HEK293 (cell line): ENCODE measurements at regions not wholly inside any gene's neighbourhood (a gene's known extent, or its start where the extent isn't known, plus 50 kb on each side); places are given as distances from the start of the nearest gene placed in this dataset.

Source experiments
- CTCF ChIA-PET: fragments of 350-600 bp; formaldehyde crosslinking; extraction: SDS; loops from one replicate; lab custom pipeline; 2021; ENCODE audit warnings: antibody characterized with exemption; lab: Yijun Ruan, JAX
- POLR2A ChIA-PET: fragments of 300-600 bp; formaldehyde crosslinking; extraction: SDS; loops from one replicate; lab custom pipeline; 2020; ENCODE audit warnings: antibody characterized with exemption, inconsistent platforms; lab: Yijun Ruan, JAX
- H3K27ac ChIP-seq: fragments of 200-500 bp; sonication (Bioruptor generic); 2 replicates; pipeline ENCODE4 v1.5.1; 2014; ENCODE audit warnings: low read depth, low read length, control low read depth, inconsistent platforms; ENCODE audit errors: extremely low read depth
- H3K36me3 ChIP-seq, 2 experiments: fragments of 200-500 bp in 1 of 2; sonication (Bioruptor generic) in 1 of 2; 1 replicate in 1 of 2; 2 replicates in 1 of 2; pipeline ENCODE4 v1.5.1; 2014 to 2017; ENCODE audit warnings: inconsistent platforms in 2 of 2, low read length in 2 of 2; ENCODE audit not compliant: control insufficient read depth in 2 of 2, insufficient read depth in 1 of 2
- H3K4me1 ChIP-seq: fragments of 200-500 bp; sonication (Bioruptor generic); 2 replicates; pipeline ENCODE4 v1.5.1; 2014; ENCODE audit warnings: mild to moderate bottlenecking, low read length, inconsistent platforms; ENCODE audit not compliant: control insufficient read depth, insufficient read depth
- H3K4me3 ChIP-seq: 2 replicates; pipeline ENCODE4 v1.5.1; 2011; ENCODE audit warnings: low read depth, mild to moderate bottlenecking, control low read depth, low read length, moderate library complexity
- H3K9me3 ChIP-seq: fragments of 200-500 bp; sonication (Bioruptor generic); 2 replicates; pipeline ENCODE4 v1.5.1; 2014; ENCODE audit warnings: low read depth, low read length, inconsistent platforms; ENCODE audit not compliant: control insufficient read depth, insufficient read depth
- BCL11B ChIP-seq: fragments of 450-650 bp; formaldehyde crosslinking; IDR thresholded peaks from 2 replicates; pipeline ENCODE4 v1.5.1; 2016; ENCODE audit warnings: low read depth, missing biosample characterization, missing genetic modification characterization
- SCRT1 ChIP-seq: fragments of 450-650 bp; formaldehyde crosslinking; IDR thresholded peaks from 2 replicates; pipeline ENCODE4 v1.5.1; 2016; ENCODE audit warnings: missing biosample characterization, missing genetic modification characterization, borderline replicate concordance
- ZBTB20 ChIP-seq: fragments of 450-650 bp; formaldehyde crosslinking; IDR thresholded peaks from 2 replicates; pipeline ENCODE4 v1.5.1; 2016; ENCODE audit warnings: missing biosample characterization, missing genetic modification characterization
- ZIC2 ChIP-seq: fragments of 450-650 bp; formaldehyde crosslinking; IDR thresholded peaks from 2 replicates; pipeline ENCODE4 v1.5.1; 2016; ENCODE audit warnings: missing biosample characterization, missing genetic modification characterization
- ZNF248 ChIP-seq: fragments of 450-650 bp; formaldehyde crosslinking; IDR thresholded peaks from 2 replicates; pipeline ENCODE4 v1.5.1; 2017; ENCODE audit warnings: missing biosample characterization, missing genetic modification characterization
- ZNF501 ChIP-seq: fragments of 450-650 bp; formaldehyde crosslinking; IDR thresholded peaks from 2 replicates; pipeline ENCODE4 v1.5.1; 2016; ENCODE audit warnings: missing biosample characterization, missing genetic modification characterization
- ZNF530 ChIP-seq: fragments of 450-650 bp; formaldehyde crosslinking; IDR thresholded peaks from 2 replicates; pipeline ENCODE4 v1.5.1; 2016; ENCODE audit warnings: low read depth, missing biosample characterization, missing genetic modification characterization
- ZNF558 ChIP-seq: fragments of 450-650 bp; formaldehyde crosslinking; IDR thresholded peaks from 2 replicates; pipeline ENCODE4 v1.5.1; 2016; ENCODE audit warnings: missing biosample characterization, missing genetic modification characterization
- ZNF571 ChIP-seq: fragments of 450-650 bp; formaldehyde crosslinking; IDR thresholded peaks from 2 replicates; pipeline ENCODE4 v1.5.0; 2017; ENCODE audit warnings: missing biosample characterization, missing genetic modification characterization
- ZNF707 ChIP-seq: fragments of 450-650 bp; formaldehyde crosslinking; IDR thresholded peaks from 2 replicates; pipeline ENCODE4 v1.5.1; 2016; ENCODE audit warnings: missing biosample characterization, missing genetic modification characterization
- TF ChIP-seq, protein P1 (sequence below): IDR thresholded peaks from 2 replicates; pipeline ENCODE4 v1.6.1; 2011; ENCODE audit warnings: mild to moderate bottlenecking, low read depth, low read length, borderline replicate concordance
- TF ChIP-seq, protein P2 (sequence below): fragments of 450-650 bp; formaldehyde crosslinking; IDR thresholded peaks from 2 replicates; pipeline ENCODE4 v1.5.1; 2017; ENCODE audit warnings: missing biosample characterization, mild to moderate bottlenecking, missing genetic modification characterization, moderate library complexity
- TF ChIP-seq, protein P3 (sequence below): fragments of 450-650 bp; formaldehyde crosslinking; conservative IDR thresholded peaks from 2 replicates; pipeline ENCODE4 v1.5.1; 2016; ENCODE audit warnings: low read depth, missing biosample characterization, missing genetic modification characterization
- TF ChIP-seq, protein P4 (sequence below): fragments of 450-650 bp; IDR thresholded peaks from 2 replicates; pipeline ENCODE4 v1.5.1; 2018; ENCODE audit warnings: missing biosample characterization, missing genetic modification characterization

DNA sequence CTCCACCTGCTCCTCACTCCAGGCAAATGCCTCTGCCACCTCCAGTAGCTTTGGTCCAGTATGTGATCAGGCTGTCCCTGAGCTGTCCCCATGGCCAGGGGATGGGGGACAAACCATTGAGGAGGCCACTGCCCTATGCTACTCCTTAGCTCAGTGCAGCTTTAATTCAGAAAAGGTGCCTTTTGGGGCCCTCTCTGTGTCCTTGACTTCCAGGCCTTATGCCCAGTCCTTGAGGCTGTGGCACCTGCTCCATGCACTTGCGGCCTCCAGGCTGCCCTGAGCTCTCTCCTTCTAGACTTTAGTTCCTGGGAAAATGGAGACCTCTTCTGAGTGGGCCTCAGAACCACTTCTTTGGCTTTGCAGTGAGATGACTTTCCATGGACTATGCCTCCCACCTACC lies 650.8 kb upstream of the CELF2 start (continued):
- TF ChIP-seq BCL11B (tag by site-specific recombination): no peak
- TF ChIP-seq, protein P1, sequence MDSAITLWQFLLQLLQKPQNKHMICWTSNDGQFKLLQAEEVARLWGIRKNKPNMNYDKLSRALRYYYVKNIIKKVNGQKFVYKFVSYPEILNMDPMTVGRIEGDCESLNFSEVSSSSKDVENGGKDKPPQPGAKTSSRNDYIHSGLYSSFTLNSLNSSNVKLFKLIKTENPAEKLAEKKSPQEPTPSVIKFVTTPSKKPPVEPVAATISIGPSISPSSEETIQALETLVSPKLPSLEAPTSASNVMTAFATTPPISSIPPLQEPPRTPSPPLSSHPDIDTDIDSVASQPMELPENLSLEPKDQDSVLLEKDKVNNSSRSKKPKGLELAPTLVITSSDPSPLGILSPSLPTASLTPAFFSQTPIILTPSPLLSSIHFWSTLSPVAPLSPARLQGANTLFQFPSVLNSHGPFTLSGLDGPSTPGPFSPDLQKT: no peak

DNA sequence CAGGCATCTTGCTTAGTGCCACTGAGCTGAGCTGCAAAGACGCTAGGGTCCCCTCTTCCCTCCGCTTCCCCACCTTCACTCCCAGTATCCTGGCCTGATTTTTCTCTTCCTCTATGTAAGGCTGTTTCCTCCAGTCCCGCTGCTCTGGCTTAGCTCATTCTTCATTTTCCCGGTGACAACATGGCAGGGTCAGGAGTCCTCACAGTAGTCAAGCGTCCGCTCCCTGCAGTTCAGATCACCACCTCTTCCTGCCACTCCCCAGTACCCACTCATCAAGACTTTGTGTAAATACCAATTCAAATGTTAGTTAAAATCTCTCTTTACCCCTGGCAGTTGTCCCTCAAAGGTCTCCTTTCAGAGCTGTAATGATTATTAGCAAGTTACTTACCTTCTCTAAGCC lies 650.4 kb upstream of the CELF2 start:
- Histone ChIP-seq H3K36me3 (no peaks in the 10 kb centered on the region), H3K27ac (no peak overlapping the region), H3K4me3 (no peak overlapping the region), H3K4me1 (no peaks in the 10 kb centered on the region), H3K9me3 (no peaks in the 10 kb centered on the region)
- ChIA-PET CTCF (no interaction called here), POLR2A (no interaction called here)
- TF ChIP-seq, protein P2, sequence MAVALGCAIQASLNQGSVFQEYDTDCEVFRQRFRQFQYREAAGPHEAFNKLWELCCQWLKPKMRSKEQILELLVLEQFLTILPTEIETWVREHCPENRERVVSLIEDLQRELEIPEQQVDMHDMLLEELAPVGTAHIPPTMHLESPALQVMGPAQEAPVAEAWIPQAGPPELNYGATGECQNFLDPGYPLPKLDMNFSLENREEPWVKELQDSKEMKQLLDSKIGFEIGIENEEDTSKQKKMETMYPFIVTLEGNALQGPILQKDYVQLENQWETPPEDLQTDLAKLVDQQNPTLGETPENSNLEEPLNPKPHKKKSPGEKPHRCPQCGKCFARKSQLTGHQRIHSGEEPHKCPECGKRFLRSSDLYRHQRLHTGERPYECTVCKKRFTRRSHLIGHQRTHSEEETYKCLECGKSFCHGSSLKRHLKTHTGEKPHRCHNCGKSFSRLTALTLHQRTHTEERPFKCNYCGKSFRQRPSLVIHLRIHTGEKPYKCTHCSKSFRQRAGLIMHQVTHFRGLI (tag by site-specific recombination): no peak
- no peak for TF ChIP-seq SCRT1 (tag by site-specific recombination)
- TF ChIP-seq ZBTB20: no peak
- no peak for TF ChIP-seq ZIC2
- TF ChIP-seq, protein P3, sequence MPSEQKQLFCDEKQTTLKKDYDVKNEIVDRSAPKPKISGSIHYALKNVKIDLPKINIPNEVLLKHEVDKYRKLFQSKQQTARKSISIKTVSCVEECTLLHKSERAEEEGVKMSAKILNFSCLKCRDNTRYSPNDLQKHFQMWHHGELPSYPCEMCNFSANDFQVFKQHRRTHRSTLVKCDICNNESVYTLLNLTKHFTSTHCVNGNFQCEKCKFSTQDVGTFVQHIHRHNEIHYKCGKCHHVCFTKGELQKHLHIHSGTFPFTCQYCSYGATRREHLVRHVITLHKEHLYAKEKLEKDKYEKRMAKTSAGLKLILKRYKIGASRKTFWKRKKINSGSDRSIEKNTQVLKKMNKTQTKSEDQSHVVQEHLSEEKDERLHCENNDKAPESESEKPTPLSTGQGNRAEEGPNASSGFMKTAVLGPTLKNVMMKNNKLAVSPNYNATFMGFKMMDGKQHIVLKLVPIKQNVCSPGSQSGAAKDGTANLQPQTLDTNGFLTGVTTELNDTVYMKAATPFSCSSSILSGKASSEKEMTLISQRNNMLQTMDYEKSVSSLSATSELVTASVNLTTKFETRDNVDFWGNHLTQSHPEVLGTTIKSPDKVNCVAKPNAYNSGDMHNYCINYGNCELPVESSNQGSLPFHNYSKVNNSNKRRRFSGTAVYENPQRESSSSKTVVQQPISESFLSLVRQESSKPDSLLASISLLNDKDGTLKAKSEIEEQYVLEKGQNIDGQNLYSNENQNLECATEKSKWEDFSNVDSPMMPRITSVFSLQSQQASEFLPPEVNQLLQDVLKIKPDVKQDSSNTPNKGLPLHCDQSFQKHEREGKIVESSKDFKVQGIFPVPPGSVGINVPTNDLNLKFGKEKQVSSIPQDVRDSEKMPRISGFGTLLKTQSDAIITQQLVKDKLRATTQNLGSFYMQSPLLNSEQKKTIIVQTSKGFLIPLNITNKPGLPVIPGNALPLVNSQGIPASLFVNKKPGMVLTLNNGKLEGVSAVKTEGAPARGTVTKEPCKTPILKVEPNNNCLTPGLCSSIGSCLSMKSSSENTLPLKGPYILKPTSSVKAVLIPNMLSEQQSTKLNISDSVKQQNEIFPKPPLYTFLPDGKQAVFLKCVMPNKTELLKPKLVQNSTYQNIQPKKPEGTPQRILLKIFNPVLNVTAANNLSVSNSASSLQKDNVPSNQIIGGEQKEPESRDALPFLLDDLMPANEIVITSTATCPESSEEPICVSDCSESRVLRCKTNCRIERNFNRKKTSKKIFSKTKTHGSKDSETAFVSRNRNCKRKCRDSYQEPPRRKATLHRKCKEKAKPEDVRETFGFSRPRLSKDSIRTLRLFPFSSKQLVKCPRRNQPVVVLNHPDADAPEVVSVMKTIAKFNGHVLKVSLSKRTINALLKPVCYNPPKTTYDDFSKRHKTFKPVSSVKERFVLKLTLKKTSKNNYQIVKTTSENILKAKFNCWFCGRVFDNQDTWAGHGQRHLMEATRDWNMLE (tag by site-specific recombination): no peak
- no peak for TF ChIP-seq ZNF571 (tag by site-specific recombination)
- no peak for TF ChIP-seq ZNF707 (tag by site-specific recombination)
- TF ChIP-seq, protein P4, sequence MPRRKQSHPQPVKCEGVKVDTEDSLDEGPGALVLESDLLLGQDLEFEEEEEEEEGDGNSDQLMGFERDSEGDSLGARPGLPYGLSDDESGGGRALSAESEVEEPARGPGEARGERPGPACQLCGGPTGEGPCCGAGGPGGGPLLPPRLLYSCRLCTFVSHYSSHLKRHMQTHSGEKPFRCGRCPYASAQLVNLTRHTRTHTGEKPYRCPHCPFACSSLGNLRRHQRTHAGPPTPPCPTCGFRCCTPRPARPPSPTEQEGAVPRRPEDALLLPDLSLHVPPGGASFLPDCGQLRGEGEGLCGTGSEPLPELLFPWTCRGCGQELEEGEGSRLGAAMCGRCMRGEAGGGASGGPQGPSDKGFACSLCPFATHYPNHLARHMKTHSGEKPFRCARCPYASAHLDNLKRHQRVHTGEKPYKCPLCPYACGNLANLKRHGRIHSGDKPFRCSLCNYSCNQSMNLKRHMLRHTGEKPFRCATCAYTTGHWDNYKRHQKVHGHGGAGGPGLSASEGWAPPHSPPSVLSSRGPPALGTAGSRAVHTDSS (tag by site-specific recombination): no peak
- TF ChIP-seq ZNF558 (tag by site-specific recombination): no peak
- TF ChIP-seq ZNF248: no peak

DNA sequence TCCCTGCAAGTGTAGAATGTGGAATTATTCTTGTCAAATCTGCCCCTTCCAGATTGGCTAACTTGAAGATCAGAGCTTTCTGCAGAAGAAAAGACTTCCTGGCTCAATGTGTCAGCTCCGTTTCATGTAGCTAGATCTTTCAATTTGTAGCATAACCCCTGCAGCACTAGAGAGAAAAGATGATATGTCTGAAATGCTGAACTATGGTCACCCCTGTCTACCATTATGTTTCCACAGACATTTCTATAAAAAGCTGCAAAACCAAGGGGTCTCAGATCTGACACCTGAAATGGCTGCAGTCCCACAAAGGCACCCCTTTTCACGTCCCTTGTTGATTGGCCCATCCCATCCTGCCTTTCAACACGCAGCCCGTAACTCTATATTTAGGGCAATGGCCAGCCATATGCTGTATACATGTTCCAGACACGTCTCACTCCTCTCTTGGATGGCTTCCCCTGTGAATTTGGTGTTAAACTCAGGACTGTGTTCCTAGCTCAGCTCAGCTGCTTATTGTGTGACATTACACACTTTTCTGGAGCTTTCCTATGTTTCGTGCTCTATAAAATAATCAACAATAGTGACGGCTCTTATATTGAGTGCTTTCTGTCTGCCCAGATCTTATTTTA lies 648.6 kb upstream of the CELF2 start:
- ChIA-PET POLR2A (no interaction called here), CTCF (no interaction called here)
- no peak overlapping the region for H3K4me3 ChIP-seq
- TF ChIP-seq ZNF530: no peak
- TF ChIP-seq ZNF501 (tag by site-specific recombination): no peak
- H3K27ac ChIP-seq: no peak overlapping the region
- H3K9me3 ChIP-seq: no peaks in the 10 kb centered on the region
- H3K4me1 ChIP-seq: no peaks in the 10 kb centered on the region
- H3K36me3 ChIP-seq: no peaks in the 10 kb centered on the region
